K562 (cell line): ENCODE measurements at regions not wholly inside any gene's neighbourhood (a gene's known extent, or its start where the extent isn't known, plus 50 kb on each side); places are given as distances from the start of the nearest gene placed in this dataset.

ENCODE experiments used
- ATAC-seq: fragments of 200-7000 bp; cut with Tn5 transposase; 3 replicates; pipeline ENCODE4 v1.9.1; 2020; ENCODE audit warnings: moderate library complexity
- BruUV-seq: library from RNA; stranded (reverse); fragments of 400-500 nt; replicated peaks from 2 replicates; lab custom pipeline; 2021; lab: Mats Ljungman, UMichigan
- CTCF ChIA-PET: fragments of 300-600 bp; formaldehyde crosslinking; extraction: SDS; loops from one replicate; lab custom pipeline; 2021; ENCODE audit warnings: low intra/inter-chr PET ratio; lab: Yijun Ruan, JAX
- POLR2A ChIA-PET: fragments of 300-600, 350-650 bp; sonication (Branson Sonifier 250); formaldehyde crosslinking; extraction: SDS; loops from one replicate; lab custom pipeline; 2021; ENCODE audit warnings: antibody characterized with exemption, inconsistent platforms; lab: Yijun Ruan, JAX
- DNase-seq, 4 experiments: peaks; one replicate each; pipeline versions ENCODE4 v3.0.0 to v3.0.0-alpha.2; 2011 to 2018; ENCODE audit warnings: low spot score in 3 of 4, mixed read lengths in 3 of 4; ENCODE audit errors: extremely low read depth in 1 of 4
- FAIRE-seq: peaks from 2 replicates; lab custom pipeline; 2011; peaks lifted over from hg19 to GRCh38; lab: Jason Lieb, UNC
- H2AFZ ChIP-seq: 2 replicates; pipeline ENCODE4 v1.6.0; 2011; ENCODE audit warnings: low read depth, low read length, control low read depth, inconsistent platforms
- H3K27ac ChIP-seq: fragments of 200-600 bp; 3 replicates; pipeline ENCODE4 v1.8.0; 2011; ENCODE audit warnings: low read depth, mild to moderate bottlenecking, control low read depth, inconsistent platforms, low read length, moderate library complexity, mixed read lengths; ENCODE audit errors: extremely low read depth
- H3K27me3 ChIP-seq, 2 experiments: fragments of 300-600 bp in 1 of 2; 2 replicates in 1 of 2; 3 replicates in 1 of 2; pipeline versions ENCODE4 v1.6.0 to v1.8.0; 2011; ENCODE audit warnings: inconsistent platforms in 2 of 2, low read length in 2 of 2, mild to moderate bottlenecking in 1 of 2, mixed read lengths in 1 of 2, moderate library complexity in 1 of 2; ENCODE audit not compliant: control insufficient read depth in 2 of 2, insufficient read depth in 2 of 2
- H3K36me3 ChIP-seq: fragments of 300-600 bp; 3 replicates; pipeline ENCODE4 v1.8.0; 2011; ENCODE audit warnings: mild to moderate bottlenecking, low read length, inconsistent platforms; ENCODE audit not compliant: control insufficient read depth, insufficient read depth
- H3K4me1 ChIP-seq, 2 experiments: fragments of 200-600 bp in 1 of 2; replicated peaks in 1 of 2; 2 replicates in 1 of 2; 3 replicates in 1 of 2; pipeline versions ENCODE4 v1.5.1 to v1.8.0; 2011; ENCODE audit warnings: inconsistent platforms in 2 of 2, low read length in 2 of 2, mild to moderate bottlenecking in 1 of 2, mixed read lengths in 1 of 2, moderate library complexity in 1 of 2; ENCODE audit not compliant: control insufficient read depth in 2 of 2, insufficient read depth in 2 of 2
- H3K4me2 ChIP-seq: 2 replicates; pipeline ENCODE4 v1.6.1; 2011; ENCODE audit warnings: low read length, control low read depth, inconsistent platforms, mixed read lengths; ENCODE audit not compliant: insufficient read depth
- H3K4me3 ChIP-seq: fragments of 200-600 bp; sonication (generic), shearing (Covaris generic); 2 replicates; pipeline ENCODE4 v1.5.1; 2016; ENCODE audit warnings: control low read depth, inconsistent platforms
- H3K79me2 ChIP-seq: fragments of 200-600 bp; 3 replicates; pipeline ENCODE4 v1.8.0; 2011; ENCODE audit warnings: low read length, inconsistent platforms; ENCODE audit not compliant: control insufficient read depth, insufficient read depth
- H3K9ac ChIP-seq, 2 experiments: 2 replicates each; pipeline versions ENCODE4 v1.6.0 to v1.6.1; 2011; ENCODE audit warnings: low read depth in 2 of 2, low read length in 2 of 2, control low read depth in 1 of 2, inconsistent platforms in 1 of 2, mild to moderate bottlenecking in 1 of 2, mixed read lengths in 1 of 2; ENCODE audit not compliant: insufficient read depth in 1 of 2
- H3K9me1 ChIP-seq: one replicate; pipeline ENCODE4 v1.6.0; 2011; ENCODE audit warnings: inconsistent platforms, mild to moderate bottlenecking, low read length, moderate library complexity; ENCODE audit not compliant: control insufficient read depth, insufficient read depth
- H3K9me3 ChIP-seq: replicated peaks from 2 replicates; pipeline ENCODE4 v1.5.1; 2011; ENCODE audit warnings: low read depth, low read length, inconsistent platforms; ENCODE audit not compliant: control insufficient read depth, insufficient read depth
- H4K20me1 ChIP-seq: replicated peaks from 2 replicates; pipeline ENCODE4 v1.6.1; 2011; ENCODE audit warnings: low read length, inconsistent platforms, mixed read lengths; ENCODE audit not compliant: control insufficient read depth, insufficient read depth
- BRD9 ChIP-seq: fragments of 450-650 bp; IDR thresholded peaks from 2 replicates; pipeline ENCODE4 v1.6.1; 2018; ENCODE audit warnings: low read depth; ENCODE audit not compliant: partially characterized antibody
- DPF2 ChIP-seq: fragments of 450-650 bp; IDR thresholded peaks from 2 replicates; pipeline ENCODE4 v1.6.1; 2016
- ELF2 ChIP-seq: fragments of 250-450 bp; sonication (Bioruptor Pico); IDR thresholded peaks from 2 replicates; pipeline ENCODE4 v1.5.0; 2021; ENCODE audit warnings: mild to moderate bottlenecking
- FOXK1 ChIP-seq: sonication (generic); formaldehyde crosslinking; IDR thresholded peaks from 2 replicates; pipeline ENCODE4 v1.8.0; 2022; ENCODE audit warnings: missing genetic modification reagents, mild to moderate bottlenecking, borderline replicate concordance
- GABPB1 ChIP-seq: sonication (generic); formaldehyde crosslinking; IDR thresholded peaks from 2 replicates; pipeline ENCODE4 v1.8.0; 2022; ENCODE audit warnings: mild to moderate bottlenecking, missing genetic modification reagents
- KAT8 ChIP-seq: fragments of 450-650 bp; IDR thresholded peaks from 2 replicates; pipeline ENCODE4 v1.6.1; 2016; ENCODE audit warnings: low read depth, mild to moderate bottlenecking
- NR3C1 ChIP-seq: sonication (generic); formaldehyde crosslinking; IDR thresholded peaks from 2 replicates; pipeline ENCODE4 v1.8.1; 2022; ENCODE audit warnings: missing genetic modification reagents
- XRCC5 ChIP-seq: fragments of 200-400 bp; formaldehyde crosslinking; IDR thresholded peaks from 2 replicates; pipeline ENCODE4 v1.6.1; 2017; ENCODE audit warnings: low read depth, mild to moderate bottlenecking, low read length
- ZNF445 ChIP-seq: fragments of 250-450 bp; sonication (Bioruptor Pico); IDR thresholded peaks from 2 replicates; pipeline ENCODE4 v1.4.0; 2020; ENCODE audit warnings: low read depth, mild to moderate bottlenecking, moderate library complexity
- WGBS: fragments of 100-300 bp; shearing (Covaris generic); methylation state at CpG from one replicate; pipeline ENCODE4 v1.1.6; 2016; ENCODE audit warnings: low coverage, mixed read lengths; ENCODE audit not compliant: insufficient coverage; ENCODE audit errors: missing lambda C conversion rate; 5-methylcytosine and 5-hydroxymethylcytosine counted together
- in situ Hi-C: fragments of 300-500 bp; cut with MboI; formaldehyde crosslinking; loops from 4 replicates; pipeline ENCODE4 v1.15.0; 2018; ENCODE audit warnings: inconsistent platforms, mixed read lengths
- intact Hi-C: fragments of 100-400 bp; cut with micrococcal nuclease; formaldehyde crosslinking; loops from 2 replicates; pipeline ENCODE4 v1.14.2; 2022
- TF ChIP-seq, protein P1 (sequence below): fragments of 250-450 bp; sonication (Bioruptor Pico); IDR thresholded peaks from 2 replicates; pipeline ENCODE4 v1.9.0; 2021; ENCODE audit warnings: mild to moderate bottlenecking
- TF ChIP-seq, protein P2 (sequence below): fragments of 450-650 bp; formaldehyde crosslinking; IDR thresholded peaks from 2 replicates; pipeline ENCODE4 v1.4.0; 2022; ENCODE audit warnings: missing genetic modification characterization
- TF ChIP-seq, protein P3 (sequence below): sonication (generic); formaldehyde crosslinking; IDR thresholded peaks from 2 replicates; pipeline ENCODE4 v1.8.1; 2023; ENCODE audit warnings: mild to moderate bottlenecking, missing genetic modification reagents, moderate library complexity
- TF ChIP-seq, protein P4 (sequence below), 2 experiments: fragments of 150-350 bp in 1 of 2; IDR thresholded peaks; 2 replicates each; pipeline ENCODE4 v1.6.1; 2012 to 2016; ENCODE audit warnings: low read depth in 2 of 2, low read length in 2 of 2, mild to moderate bottlenecking in 1 of 2, moderate library complexity in 1 of 2
- TF ChIP-seq, protein P5 (sequence below): sonication (generic); formaldehyde crosslinking; IDR thresholded peaks from 2 replicates; pipeline ENCODE4 v1.8.0; 2022; ENCODE audit warnings: missing genetic modification reagents, mild to moderate bottlenecking, borderline replicate concordance

DNA sequence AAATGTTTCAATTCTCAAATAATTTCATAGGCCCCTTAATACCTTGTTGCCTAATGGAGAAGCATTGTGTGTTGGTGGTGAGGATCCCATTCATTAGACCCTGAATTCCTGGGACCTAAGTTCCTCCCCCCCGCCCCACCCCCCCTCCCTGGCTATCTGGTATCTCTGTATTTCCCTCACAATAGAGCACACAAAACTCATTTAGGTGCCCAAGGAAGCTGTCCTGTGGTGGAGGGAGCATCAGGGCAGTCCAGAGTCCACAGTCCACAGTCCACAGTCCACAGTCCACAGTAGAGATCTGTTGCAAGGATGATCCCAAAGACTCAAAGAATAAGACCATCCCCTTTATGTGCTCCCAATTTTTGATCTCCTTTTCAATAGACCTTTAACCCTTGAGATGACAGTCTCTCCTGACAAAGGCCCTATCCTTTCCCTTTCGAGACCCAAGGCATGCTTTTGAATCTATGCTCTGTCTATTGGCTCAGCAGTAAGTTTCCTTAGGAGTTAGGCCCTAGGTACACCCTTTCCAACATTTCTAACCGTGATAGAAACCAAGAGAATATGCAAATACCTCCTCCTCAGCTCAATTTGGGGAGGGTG, 123.9 kb downstream of the ZBTB18 start:
- H3K36me3 ChIP-seq, result no peaks in the 10 kb centered on the region
- DNase-seq (no peak), FAIRE-seq (no peak), ATAC-seq (no peak)
- no peaks in the 10 kb centered on the region for H3K79me2 ChIP-seq
- no peaks in the 10 kb centered on the region; the same call in 1 of the 2 replicates for H4K20me1 ChIP-seq
- H3K27me3 ChIP-seq, result peaks cover 21 to 28% of the 10 kb centered on the region in 2 experiments
- no peak overlapping the region for H3K27ac ChIP-seq
- intact Hi-C loops (no loop called here), in situ Hi-C loops (no loop called here)
- H3K4me3 ChIP-seq, result no peak overlapping the region
- BruUV-seq, result no TSS peak
- H3K9me1 ChIP-seq, result no peaks in the 10 kb centered on the region
- ChIA-PET POLR2A (no interaction called here), CTCF (no interaction called here)
- no peak overlapping the region for H3K4me2 ChIP-seq
- no peaks in the 10 kb centered on the region for H3K9me3 ChIP-seq
- no peaks in the 10 kb centered on the region for H3K4me1 ChIP-seq
- 0% methylated on average over 3 of the region's 3 CpGs for WGBS
- no peak overlapping the region for H2AFZ ChIP-seq
- H3K9ac ChIP-seq, result no peak overlapping the region
- TF ChIP-seq DPF2, result no peak
- TF ChIP-seq FOXK1 (CRISPR knock-in tag), result no peak
- TF ChIP-seq, protein P1, sequence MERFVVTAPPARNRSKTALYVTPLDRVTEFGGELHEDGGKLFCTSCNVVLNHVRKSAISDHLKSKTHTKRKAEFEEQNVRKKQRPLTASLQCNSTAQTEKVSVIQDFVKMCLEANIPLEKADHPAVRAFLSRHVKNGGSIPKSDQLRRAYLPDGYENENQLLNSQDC, result no peak
- no peak for TF ChIP-seq ELF2
- TF ChIP-seq ZNF445 (CRISPR knock-in tag), result no peak
- TF ChIP-seq XRCC5, result no peak
- TF ChIP-seq GABPB1 (CRISPR knock-in tag), result no peak
- no peak for TF ChIP-seq NR3C1 (CRISPR knock-in tag)
- TF ChIP-seq, protein P2, sequence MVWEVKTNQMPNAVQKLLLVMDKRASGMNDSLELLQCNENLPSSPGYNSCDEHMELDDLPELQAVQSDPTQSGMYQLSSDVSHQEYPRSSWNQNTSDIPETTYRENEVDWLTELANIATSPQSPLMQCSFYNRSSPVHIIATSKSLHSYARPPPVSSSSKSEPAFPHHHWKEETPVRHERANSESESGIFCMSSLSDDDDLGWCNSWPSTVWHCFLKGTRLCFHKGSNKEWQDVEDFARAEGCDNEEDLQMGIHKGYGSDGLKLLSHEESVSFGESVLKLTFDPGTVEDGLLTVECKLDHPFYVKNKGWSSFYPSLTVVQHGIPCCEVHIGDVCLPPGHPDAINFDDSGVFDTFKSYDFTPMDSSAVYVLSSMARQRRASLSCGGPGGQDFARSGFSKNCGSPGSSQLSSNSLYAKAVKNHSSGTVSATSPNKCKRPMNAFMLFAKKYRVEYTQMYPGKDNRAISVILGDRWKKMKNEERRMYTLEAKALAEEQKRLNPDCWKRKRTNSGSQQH, result no peak
- TF ChIP-seq KAT8, result no peak
- no peak for TF ChIP-seq BRD9
- TF ChIP-seq, protein P3, sequence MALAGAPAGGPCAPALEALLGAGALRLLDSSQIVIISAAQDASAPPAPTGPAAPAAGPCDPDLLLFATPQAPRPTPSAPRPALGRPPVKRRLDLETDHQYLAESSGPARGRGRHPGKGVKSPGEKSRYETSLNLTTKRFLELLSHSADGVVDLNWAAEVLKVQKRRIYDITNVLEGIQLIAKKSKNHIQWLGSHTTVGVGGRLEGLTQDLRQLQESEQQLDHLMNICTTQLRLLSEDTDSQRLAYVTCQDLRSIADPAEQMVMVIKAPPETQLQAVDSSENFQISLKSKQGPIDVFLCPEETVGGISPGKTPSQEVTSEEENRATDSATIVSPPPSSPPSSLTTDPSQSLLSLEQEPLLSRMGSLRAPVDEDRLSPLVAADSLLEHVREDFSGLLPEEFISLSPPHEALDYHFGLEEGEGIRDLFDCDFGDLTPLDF, result no peak
- TF ChIP-seq, protein P4, sequence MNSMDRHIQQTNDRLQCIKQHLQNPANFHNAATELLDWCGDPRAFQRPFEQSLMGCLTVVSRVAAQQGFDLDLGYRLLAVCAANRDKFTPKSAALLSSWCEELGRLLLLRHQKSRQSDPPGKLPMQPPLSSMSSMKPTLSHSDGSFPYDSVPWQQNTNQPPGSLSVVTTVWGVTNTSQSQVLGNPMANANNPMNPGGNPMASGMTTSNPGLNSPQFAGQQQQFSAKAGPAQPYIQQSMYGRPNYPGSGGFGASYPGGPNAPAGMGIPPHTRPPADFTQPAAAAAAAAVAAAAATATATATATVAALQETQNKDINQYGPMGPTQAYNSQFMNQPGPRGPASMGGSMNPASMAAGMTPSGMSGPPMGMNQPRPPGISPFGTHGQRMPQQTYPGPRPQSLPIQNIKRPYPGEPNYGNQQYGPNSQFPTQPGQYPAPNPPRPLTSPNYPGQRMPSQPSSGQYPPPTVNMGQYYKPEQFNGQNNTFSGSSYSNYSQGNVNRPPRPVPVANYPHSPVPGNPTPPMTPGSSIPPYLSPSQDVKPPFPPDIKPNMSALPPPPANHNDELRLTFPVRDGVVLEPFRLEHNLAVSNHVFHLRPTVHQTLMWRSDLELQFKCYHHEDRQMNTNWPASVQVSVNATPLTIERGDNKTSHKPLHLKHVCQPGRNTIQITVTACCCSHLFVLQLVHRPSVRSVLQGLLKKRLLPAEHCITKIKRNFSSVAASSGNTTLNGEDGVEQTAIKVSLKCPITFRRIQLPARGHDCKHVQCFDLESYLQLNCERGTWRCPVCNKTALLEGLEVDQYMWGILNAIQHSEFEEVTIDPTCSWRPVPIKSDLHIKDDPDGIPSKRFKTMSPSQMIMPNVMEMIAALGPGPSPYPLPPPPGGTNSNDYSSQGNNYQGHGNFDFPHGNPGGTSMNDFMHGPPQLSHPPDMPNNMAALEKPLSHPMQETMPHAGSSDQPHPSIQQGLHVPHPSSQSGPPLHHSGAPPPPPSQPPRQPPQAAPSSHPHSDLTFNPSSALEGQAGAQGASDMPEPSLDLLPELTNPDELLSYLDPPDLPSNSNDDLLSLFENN (IDR thresholded peaks at IDR 0.05; ENCODE audit: low read depth in 2 of 2, low read length in 2 of 2), result no peak
- TF ChIP-seq, protein P5, sequence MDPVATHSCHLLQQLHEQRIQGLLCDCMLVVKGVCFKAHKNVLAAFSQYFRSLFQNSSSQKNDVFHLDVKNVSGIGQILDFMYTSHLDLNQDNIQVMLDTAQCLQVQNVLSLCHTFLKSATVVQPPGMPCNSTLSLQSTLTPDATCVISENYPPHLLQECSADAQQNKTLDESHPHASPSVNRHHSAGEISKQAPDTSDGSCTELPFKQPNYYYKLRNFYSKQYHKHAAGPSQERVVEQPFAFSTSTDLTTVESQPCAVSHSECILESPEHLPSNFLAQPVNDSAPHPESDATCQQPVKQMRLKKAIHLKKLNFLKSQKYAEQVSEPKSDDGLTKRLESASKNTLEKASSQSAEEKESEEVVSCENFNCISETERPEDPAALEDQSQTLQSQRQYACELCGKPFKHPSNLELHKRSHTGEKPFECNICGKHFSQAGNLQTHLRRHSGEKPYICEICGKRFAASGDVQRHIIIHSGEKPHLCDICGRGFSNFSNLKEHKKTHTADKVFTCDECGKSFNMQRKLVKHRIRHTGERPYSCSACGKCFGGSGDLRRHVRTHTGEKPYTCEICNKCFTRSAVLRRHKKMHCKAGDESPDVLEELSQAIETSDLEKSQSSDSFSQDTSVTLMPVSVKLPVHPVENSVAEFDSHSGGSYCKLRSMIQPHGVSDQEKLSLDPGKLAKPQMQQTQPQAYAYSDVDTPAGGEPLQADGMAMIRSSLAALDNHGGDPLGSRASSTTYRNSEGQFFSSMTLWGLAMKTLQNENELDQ, result no peak
